ENCODE measurements at regions not wholly inside any gene's neighbourhood (a gene's known extent, or its start where the extent isn't known, plus 50 kb on each side); places are given as distances from the start of the nearest gene placed in this dataset.

GRCh38 chr12:87930033-87930432, 99.2 kb downstream of the C12orf50 start:
- DNase-seq (ENCODE audit: low spot score) = peak; percentile 42

DNA sequence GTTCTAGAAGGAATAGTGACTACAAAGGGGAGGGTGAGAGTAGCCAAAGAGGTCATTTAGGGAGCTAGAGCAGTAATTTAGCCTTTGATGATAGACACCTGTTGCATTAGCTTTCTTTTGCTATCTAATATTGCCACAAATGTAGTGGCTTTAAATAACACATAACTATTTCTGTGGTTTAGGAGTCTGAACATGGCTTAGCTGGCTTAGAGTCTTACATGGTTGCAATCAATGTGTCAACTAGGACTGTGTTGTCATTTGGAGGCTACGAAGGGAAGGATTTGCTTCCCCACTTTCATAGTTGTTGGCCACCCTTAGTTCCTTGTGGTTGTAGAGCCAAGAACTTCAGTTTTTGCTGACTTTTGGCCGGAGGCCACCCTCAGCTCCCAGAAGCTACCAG, 99.9 kb downstream of the C12orf50 start:
- DNase-seq (ENCODE audit: low spot score) = no peak

GRCh38 chr12:87928031-87928430, 101.2 kb downstream of the C12orf50 start:
- no peak for DNase-seq (ENCODE audit: low spot score)

DNA sequence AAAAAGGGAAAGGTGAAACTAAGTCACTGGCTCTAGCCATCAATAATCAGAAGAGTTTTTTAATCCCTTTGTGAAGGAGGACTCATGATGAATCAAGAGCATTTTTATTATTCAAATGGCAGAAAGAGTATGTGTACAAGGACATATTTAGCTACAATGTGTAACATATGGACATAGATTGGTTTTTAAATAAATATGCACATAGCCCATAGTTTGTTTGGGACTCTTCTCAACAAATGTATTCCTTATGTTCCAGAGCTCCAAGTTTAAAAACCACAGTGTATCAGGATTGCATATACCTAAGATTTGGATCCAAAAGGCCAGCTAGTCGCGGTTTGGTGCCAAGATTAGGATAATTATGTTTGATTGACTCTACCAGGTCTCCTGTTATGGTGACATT, 104.2 kb downstream of the C12orf50 start:
- no peak for DNase-seq (ENCODE audit: low spot score)

GRCh38 chr12:87924149-87924548, 105.1 kb downstream of the C12orf50 start:
- DNase-seq (ENCODE audit: low spot score) = peak; percentile 18

GRCh38 chr12:87923361-87923760, 105.8 kb downstream of the C12orf50 start:
- DNase-seq (ENCODE audit: low spot score) = no peak

GRCh38 chr12:87922736-87923135, 106.5 kb downstream of the C12orf50 start:
- no peak for DNase-seq (ENCODE audit: low spot score)

DNA sequence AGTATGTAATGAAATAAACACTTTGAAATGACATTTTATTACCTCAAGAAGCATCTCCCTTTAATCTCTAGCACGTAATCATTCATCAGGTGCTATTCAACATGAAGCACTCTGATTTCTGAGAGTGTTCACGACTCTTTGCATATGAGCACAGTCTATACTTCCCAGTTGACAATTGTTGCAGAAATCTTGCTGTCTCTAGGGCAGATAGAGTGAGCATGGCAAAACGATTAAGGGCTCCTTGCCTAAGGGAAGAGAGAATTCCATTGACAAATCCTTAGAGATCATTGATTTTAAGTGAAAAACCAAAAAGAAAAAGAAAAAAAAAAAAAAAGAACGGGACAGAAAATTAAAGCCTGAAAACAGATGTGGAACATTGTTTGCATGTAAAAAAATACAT, 107.6 kb downstream of the C12orf50 start:
- DNase-seq (ENCODE audit: low spot score) = no peak

DNA sequence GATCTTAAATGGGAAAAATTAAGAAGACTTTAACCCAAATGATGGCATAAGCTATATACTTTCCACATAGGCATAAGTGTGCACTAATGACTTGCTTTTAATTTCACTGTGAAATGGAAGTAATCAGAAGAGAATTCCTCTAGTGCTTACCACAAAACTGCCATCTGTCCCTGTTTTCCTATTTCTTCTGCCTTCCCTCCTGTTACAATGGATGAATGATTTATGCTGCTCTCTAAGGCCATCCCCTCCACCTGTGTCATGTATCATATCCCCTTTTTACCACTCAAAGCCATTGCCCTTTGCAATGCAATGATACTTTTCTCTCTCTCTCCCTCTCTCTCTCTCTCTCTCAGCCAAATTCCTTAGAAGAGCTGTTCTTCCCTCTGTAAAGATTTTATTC, 109.1 kb downstream of the C12orf50 start:
- no peak for DNase-seq (ENCODE audit: low spot score)

GRCh38 chr12:87901457-87901856, 127.7 kb downstream of the C12orf50 start:
- DNase-seq (ENCODE audit: low spot score) = no peak

- no peak for DNase-seq (ENCODE audit: low spot score)
Observed at GRCh38 chr12:87897662-87898061, 131.5 kb downstream of the C12orf50 start.

- peak; percentile 6 for DNase-seq (ENCODE audit: low spot score)
Observed at GRCh38 chr12:87883806-87884205, 145.4 kb downstream of the C12orf50 start.

- no peak for DNase-seq (ENCODE audit: low spot score)
Observed at GRCh38 chr12:87879141-87879540, 150.1 kb downstream of the C12orf50 start.

GRCh38 chr12:87870493-87871460, 158.4 kb downstream of the C12orf50 start:
- no peak for DNase-seq (ENCODE audit: low spot score)

DNA sequence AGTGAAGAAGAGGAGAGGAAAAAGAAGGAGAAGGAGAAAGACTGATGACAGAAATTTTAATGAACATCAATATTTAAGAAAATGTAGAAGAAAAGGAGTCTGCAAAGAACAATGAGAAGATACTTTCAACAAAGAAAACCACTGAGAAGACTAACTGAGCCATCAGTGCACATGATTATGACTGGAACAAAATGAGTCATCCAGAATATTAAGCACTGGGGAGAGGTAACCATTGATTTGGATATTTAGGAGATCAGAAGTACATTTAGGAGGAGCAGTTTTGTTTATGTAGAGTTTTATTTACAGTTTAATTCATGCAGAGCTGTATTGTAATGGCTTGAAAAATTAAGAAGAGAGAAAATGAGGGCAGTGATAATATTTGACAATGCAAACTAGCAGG, 159.1 kb downstream of the C12orf50 start:
- peak; percentile 50 for DNase-seq (ENCODE audit: low spot score)

DNA sequence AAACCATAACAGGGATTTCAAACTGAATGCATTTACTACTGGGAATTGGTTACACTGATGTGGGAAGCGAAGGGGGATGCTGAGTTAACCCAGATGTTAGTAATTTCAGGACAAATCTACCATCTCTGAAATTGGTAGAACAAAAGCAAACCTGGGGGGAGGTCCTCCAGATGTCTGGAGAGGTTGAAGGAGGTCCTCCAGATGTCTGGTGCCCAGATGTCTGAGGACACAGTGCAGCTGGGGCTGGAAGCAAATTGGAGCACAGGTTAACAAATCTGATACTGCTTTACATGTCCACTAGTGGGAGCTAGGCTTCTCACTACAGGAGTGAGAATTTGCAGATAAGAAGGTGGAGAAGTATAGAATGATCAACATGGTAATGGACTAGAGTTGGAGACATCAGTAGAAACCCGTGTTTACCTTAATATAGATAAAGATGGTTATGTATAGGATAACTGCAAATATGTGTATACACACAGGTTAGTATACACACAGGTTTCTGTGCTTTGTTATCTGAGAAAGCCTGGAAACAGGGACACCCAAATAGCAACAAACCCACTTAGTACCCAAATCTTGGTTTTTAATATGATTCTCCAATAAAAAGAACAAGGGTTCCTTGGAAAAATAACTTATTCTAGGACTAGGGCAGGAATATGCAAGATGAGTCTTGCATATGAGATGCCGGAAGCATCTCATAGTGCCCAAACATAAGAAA, 162.5 kb downstream of the C12orf50 start:
- DNase-seq (ENCODE audit: low spot score) = peak; percentile 32

GRCh38 chr12:87861791-87862190, 167.4 kb downstream of the C12orf50 start:
- no peak for DNase-seq (ENCODE audit: low spot score)

GRCh38 chr12:87853448-87854003, 175.7 kb downstream of the C12orf50 start:
- DNase-seq (ENCODE audit: low spot score) = peak; percentile 25

DNA sequence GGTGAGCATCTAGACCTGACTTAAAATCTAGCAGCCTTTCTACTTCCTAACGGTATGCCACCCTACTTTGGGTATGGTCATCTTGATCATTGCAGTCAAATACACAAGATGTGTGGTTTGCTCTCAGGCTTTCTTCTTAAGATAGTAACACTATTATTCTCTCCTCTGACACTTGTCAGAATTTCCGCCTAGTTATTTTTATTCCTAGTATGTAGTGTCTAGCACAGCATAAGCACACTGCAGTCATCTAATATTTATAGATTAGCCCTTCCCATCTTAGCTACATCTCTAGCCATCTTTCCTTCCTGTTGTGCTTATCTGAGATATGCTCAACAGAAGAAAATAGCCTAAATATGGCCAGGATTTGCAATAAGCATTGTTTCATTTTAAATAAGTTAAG, 180.1 kb downstream of the C12orf50 start:
- DNase-seq (ENCODE audit: low spot score) = no peak

DNA sequence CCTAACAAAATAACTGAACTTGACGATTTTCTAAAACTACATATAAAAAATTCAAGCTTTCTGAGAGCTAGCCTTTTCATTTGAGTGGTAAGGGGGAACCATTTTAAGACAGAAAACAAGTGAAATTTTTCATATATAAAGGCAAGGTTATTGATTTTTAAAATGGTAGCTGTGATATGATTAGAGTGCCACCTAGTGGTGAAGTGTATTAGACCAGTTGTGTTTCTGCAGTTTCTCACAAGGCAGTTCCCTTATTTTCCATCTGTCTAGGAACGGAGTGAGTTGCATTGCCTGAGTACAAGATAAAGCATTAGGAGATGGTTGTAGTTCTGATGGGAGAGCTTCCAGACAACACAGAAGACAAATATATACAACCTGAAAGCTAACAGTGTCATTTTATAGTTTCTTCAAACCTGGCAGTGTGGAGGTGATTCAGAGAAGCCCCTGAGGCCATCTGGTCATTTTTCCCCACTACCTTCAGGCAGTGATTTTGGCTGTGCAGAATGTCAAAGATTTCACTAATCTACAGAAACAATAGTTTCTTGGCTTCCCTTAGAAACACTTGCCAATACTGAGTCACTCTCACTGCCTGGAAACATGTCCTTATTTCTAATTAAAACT, 180.8 kb downstream of the C12orf50 start:
- peak; percentile 79 for DNase-seq (ENCODE audit: low spot score)

GRCh38 chr12:87847147-87847546, 182.1 kb downstream of the C12orf50 start:
- no peak for DNase-seq (ENCODE audit: low spot score)

GRCh38 chr12:87846045-87846444, 183.2 kb downstream of the C12orf50 start:
- DNase-seq (ENCODE audit: low spot score) = no peak
